ENCODE measurements at regions not wholly inside any gene's neighbourhood (a gene's known extent, or its start where the extent isn't known, plus 50 kb on each side); places are given as distances from the start of the nearest gene placed in this dataset.

GRCh38 chr1:14262637-14263036 is 335.8 kb upstream of the KAZN start:
- TF ChIP-seq CTCF (IDR thresholded peaks at IDR 0.05; ENCODE audit: insufficient read depth, low read length) (no peak), GABPA (IDR thresholded peaks at IDR 0.05; ENCODE audit: low read depth) (no peak), POLR2AphosphoS5 (IDR thresholded peaks at IDR 0.05; ENCODE audit: low read depth) (no peak)
